Nephron (organoid): ENCODE measurements at regions not wholly inside any gene's neighbourhood (a gene's known extent, or its start where the extent isn't known, plus 50 kb on each side); places are given as distances from the start of the nearest gene placed in this dataset.
A peak's percentile ranks its signal among the peaks of the same experiment; 100 is the strongest.

ENCODE experiments used
- H3K27ac Mint-ChIP-seq, 3 experiments: 2 replicates each; pipeline ENCODE4 v1.8.0; 2020; ENCODE audit warnings: mixed read lengths in 3 of 3, mild to moderate bottlenecking in 2 of 3, moderate library complexity in 1 of 3
- H3K27me3 Mint-ChIP-seq: 2 replicates; pipeline ENCODE4 v1.8.0; 2021; ENCODE audit warnings: low read depth, mild to moderate bottlenecking, moderate library complexity, mixed read lengths
- H3K36me3 Mint-ChIP-seq: 2 replicates; pipeline ENCODE4 v1.8.0; 2020; ENCODE audit warnings: low read depth, mixed read lengths
- H3K4me1 Mint-ChIP-seq: 2 replicates; pipeline ENCODE4 v1.8.0; 2020; ENCODE audit warnings: mixed read lengths
- H3K4me3 Mint-ChIP-seq, 3 experiments: 2 replicates each; pipeline ENCODE4 v1.8.0; 2020; ENCODE audit warnings: mild to moderate bottlenecking in 3 of 3, mixed read lengths in 3 of 3, moderate library complexity in 2 of 3
- H3K9me3 Mint-ChIP-seq: 2 replicates; pipeline ENCODE4 v1.8.0; 2020; ENCODE audit warnings: mixed read lengths
- TF ChIP-seq, protein P1 (sequence below), 3 experiments: fragments of 200-600 bp; sonication (generic); IDR thresholded peaks; one replicate each; pipeline ENCODE4 v1.5.0; 2021; ENCODE audit warnings: antibody characterized with exemption in 3 of 3; ENCODE audit not compliant: unreplicated experiment in 3 of 3

DNA sequence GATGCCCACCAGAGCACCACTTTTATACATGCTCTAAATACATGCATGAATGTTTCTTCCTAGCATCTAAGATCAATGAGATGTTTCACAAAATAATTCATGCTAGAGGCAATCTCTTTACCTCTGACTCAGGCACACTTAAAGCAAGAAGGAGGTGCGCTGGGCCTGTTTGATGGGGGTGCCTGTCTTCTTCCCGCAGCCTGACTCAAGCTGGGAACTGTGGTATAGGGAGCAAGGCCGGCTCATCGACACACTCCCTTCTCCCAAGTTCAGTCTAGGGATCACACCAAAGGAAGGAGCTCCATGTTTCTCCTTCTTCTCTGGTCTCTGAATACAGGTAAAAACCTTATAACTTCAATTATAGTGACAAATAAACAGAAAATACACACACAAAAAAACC, 333.8 kb upstream of the MAD2L1 start:
- Mint-ChIP-seq H3K9me3 (no peaks in the 10 kb centered on the region), H3K4me3 (no peak overlapping the region), H3K27ac (no peak overlapping the region), H3K36me3 (no peaks in the 10 kb centered on the region), H3K4me1 (no peaks in the 10 kb centered on the region), H3K27me3 (no peaks in the 10 kb centered on the region)
- TF ChIP-seq, protein P1, sequence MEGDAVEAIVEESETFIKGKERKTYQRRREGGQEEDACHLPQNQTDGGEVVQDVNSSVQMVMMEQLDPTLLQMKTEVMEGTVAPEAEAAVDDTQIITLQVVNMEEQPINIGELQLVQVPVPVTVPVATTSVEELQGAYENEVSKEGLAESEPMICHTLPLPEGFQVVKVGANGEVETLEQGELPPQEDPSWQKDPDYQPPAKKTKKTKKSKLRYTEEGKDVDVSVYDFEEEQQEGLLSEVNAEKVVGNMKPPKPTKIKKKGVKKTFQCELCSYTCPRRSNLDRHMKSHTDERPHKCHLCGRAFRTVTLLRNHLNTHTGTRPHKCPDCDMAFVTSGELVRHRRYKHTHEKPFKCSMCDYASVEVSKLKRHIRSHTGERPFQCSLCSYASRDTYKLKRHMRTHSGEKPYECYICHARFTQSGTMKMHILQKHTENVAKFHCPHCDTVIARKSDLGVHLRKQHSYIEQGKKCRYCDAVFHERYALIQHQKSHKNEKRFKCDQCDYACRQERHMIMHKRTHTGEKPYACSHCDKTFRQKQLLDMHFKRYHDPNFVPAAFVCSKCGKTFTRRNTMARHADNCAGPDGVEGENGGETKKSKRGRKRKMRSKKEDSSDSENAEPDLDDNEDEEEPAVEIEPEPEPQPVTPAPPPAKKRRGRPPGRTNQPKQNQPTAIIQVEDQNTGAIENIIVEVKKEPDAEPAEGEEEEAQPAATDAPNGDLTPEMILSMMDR (IDR thresholded peaks at IDR 0.05; ENCODE audit: unreplicated experiment in 3 of 3): no peak

DNA sequence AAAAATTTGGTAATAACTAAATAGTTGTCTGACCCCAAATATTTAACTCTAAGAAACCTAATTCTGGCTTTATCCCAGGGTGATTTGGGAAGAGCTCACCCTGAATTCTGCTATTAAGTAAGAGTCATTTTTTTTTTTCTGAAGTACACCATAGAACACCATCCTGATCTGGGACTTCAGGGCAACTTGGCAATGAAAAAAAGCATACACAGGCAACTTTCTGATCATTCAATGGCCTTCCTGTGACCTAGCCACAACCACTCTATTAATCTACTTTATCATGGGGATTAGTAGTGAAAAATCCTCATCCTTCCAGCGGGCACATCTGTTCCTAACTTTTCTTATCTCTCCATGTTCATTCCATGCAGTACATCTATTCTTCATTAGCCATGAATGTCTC, 333.2 kb upstream of the MAD2L1 start:
- H3K36me3 Mint-ChIP-seq: no peaks in the 10 kb centered on the region
- TF ChIP-seq, protein P1 (IDR thresholded peaks at IDR 0.05; ENCODE audit: unreplicated experiment in 3 of 3): no peak
- no peak overlapping the region for H3K4me3 Mint-ChIP-seq
- H3K27me3 Mint-ChIP-seq: no peaks in the 10 kb centered on the region
- no peak overlapping the region for H3K27ac Mint-ChIP-seq
- H3K4me1 Mint-ChIP-seq: no peaks in the 10 kb centered on the region
- no peaks in the 10 kb centered on the region for H3K9me3 Mint-ChIP-seq

DNA sequence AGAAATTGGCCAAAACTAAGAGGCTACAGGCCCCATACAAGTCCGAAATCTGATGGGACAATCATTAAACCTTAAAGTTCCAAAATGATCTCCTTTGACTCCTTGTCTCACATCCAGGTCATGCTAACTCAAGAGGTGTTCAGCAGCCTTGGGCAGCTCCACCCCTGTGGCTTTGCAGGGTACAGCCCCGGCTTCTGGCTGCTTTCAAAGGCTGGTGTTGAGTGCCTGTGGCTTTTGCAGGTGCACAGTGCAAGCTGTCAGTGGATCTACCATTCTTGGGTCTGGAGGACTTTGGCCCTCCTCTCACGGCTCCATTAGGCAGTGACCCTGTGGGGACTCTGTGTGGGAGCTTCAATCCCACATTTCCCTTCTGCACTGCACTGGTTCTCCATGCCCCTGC, 329.1 kb upstream of the MAD2L1 start:
- H3K27me3 Mint-ChIP-seq: no peaks in the 10 kb centered on the region
- H3K4me3 Mint-ChIP-seq: no peak overlapping the region
- H3K9me3 Mint-ChIP-seq: no peaks in the 10 kb centered on the region
- no peaks in the 10 kb centered on the region for H3K36me3 Mint-ChIP-seq
- TF ChIP-seq, protein P1 (IDR thresholded peaks at IDR 0.05; ENCODE audit: unreplicated experiment in 3 of 3): no peak
- no peaks in the 10 kb centered on the region for H3K4me1 Mint-ChIP-seq
- no peak overlapping the region for H3K27ac Mint-ChIP-seq

DNA sequence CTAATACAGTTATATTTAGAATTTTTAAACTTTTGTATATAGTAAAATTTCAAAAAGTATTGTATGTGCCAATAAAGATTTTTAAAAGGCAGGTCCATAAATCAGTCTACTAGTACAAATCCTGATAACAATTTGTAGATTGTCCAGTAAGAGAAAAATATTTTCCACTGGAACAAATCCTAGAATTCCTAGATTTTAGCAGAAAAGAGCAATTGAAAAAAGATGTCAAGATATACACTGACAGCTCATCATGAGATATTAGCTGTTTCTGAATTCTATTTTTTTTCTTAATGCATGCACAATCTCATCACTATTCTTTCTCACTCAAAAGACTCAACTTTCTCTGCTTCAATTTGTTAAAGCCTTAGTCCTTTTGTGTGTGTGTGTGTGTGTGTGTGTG, 289.2 kb upstream of the MAD2L1 start:
- H3K27me3 Mint-ChIP-seq: no peaks in the 10 kb centered on the region
- no peaks in the 10 kb centered on the region for H3K9me3 Mint-ChIP-seq
- H3K4me1 Mint-ChIP-seq: no peaks in the 10 kb centered on the region
- H3K4me3 Mint-ChIP-seq: no peak overlapping the region
- H3K27ac Mint-ChIP-seq: no peak overlapping the region
- no peaks in the 10 kb centered on the region for H3K36me3 Mint-ChIP-seq
- TF ChIP-seq, protein P1 (IDR thresholded peaks at IDR 0.05; ENCODE audit: unreplicated experiment in 3 of 3): no peak

DNA sequence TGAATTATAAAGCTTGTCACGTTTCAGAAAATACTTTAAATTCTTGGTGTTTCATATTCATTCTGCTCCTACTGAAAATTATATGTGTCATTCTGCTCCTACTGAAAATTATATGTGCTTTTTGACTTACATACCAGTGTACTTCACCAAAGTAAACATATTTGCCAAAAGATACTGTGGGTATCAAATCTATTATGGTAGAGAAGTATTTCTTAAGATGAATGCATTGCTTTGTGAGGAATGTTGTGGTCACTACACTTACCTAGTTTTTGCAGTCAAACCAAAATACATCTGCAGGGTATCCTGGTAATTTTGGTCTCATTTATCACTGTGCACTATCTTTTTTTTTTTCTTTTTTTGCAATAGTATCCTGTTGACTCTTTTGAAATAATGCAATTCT, 287.7 kb upstream of the MAD2L1 start:
- H3K27me3 Mint-ChIP-seq: no peaks in the 10 kb centered on the region
- H3K4me3 Mint-ChIP-seq: no peak overlapping the region
- no peaks in the 10 kb centered on the region for H3K36me3 Mint-ChIP-seq
- H3K4me1 Mint-ChIP-seq: no peaks in the 10 kb centered on the region
- H3K9me3 Mint-ChIP-seq: no peaks in the 10 kb centered on the region
- no peak overlapping the region for H3K27ac Mint-ChIP-seq
- TF ChIP-seq, protein P1 (IDR thresholded peaks at IDR 0.05; ENCODE audit: unreplicated experiment in 3 of 3): no peak

DNA sequence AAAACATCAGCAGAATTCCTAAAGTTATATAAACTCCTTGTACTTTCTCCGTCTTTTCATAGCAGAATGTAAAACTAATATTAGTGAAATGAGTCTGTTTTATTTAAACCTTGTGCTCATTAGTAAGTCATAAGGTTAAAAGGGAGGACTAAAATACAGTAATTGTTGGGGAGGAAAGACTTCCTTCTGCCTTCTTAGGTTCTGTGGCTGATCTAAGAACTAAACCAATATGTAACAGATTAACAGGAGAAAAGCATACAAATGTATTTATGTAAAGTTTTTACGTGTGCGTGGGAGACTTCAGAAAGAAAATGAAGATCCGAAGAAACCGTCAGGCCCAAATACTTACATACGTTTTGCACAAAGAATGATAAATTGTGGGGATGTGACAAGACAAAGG, 286.6 kb upstream of the MAD2L1 start:
- Mint-ChIP-seq H3K9me3 (no peaks in the 10 kb centered on the region), H3K4me1 (no peaks in the 10 kb centered on the region), H3K4me3 (no peak overlapping the region), H3K27me3 (no peaks in the 10 kb centered on the region), H3K36me3 (no peaks in the 10 kb centered on the region), H3K27ac (peak overlapping the region in 1 of 3 experiments; percentile 30)
- TF ChIP-seq, protein P1 (IDR thresholded peaks at IDR 0.05; ENCODE audit: unreplicated experiment in 3 of 3): no peak
